ENCODE measurements at regions not wholly inside any gene's neighbourhood (a gene's known extent, or its start where the extent isn't known, plus 50 kb on each side); places are given as distances from the start of the nearest gene placed in this dataset.

GRCh38 chr7:142353147-142354060, 95.5 kb upstream of the PRSS58 start:
- no peak for TF ChIP-seq CTCF (conservative IDR thresholded peaks at IDR 0.05)
- no peak for TF ChIP-seq ZFX (IDR thresholded peaks at IDR 0.05)
